ENCODE measurements at regions not wholly inside any gene's neighbourhood (a gene's known extent, or its start where the extent isn't known, plus 50 kb on each side); places are given as distances from the start of the nearest gene placed in this dataset.
"Not testable (repeated sequence)": the region's sequence is repeated elsewhere in the genome, so short reads cannot be mapped to it uniquely, and the experiment has no call there.

GRCh38 chr9:67635067-67635466 is 223.7 kb upstream of the ANKRD20A1 start:
- DNase-seq (ENCODE audit: low spot score); H3K4me3 ChIP-seq: not testable (repeated sequence)
- H3K27ac ChIP-seq = peak overlapping the region in 1 of 2 donors; percentile 54

GRCh38 chr9:67611900-67612299 is 246.8 kb upstream of the ANKRD20A1 start:
- H3K4me3 ChIP-seq, H3K27ac ChIP-seq: not testable (repeated sequence)
- DNase-seq (ENCODE audit: low spot score) = peak; percentile 38

- not testable (repeated sequence) for H3K4me3 ChIP-seq; H3K27ac ChIP-seq; DNase-seq (ENCODE audit: low spot score)
Measured at GRCh38 chr9:67609872-67610271, 248.9 kb upstream of the ANKRD20A1 start.

DNA sequence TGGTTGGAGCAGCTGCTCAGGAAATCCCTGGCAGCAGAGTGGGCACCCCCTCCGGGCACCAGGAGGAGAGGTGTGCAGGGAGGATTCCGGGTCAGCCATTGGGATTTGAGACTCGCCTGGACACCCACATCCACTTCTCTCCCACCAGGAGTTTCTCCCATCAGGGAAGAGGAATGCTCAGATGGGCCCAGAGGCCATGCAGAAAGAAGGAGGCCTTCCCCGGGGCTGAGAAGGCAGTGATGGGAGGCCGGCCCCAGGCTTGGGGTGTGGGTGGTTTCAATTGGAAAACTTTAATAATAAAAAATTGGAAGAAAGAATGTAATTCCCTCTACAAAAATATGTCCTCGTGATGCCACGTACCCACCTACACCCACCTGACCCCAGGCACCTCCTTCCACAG is 249.3 kb upstream of the ANKRD20A1 start:
- DNase-seq (ENCODE audit: low spot score) = peak; percentile 19
- not testable (repeated sequence) for H3K4me3 ChIP-seq, H3K27ac ChIP-seq

GRCh38 chr9:67605113-67605512 is 253.6 kb upstream of the ANKRD20A1 start:
- H3K27ac ChIP-seq; DNase-seq (ENCODE audit: low spot score); H3K4me3 ChIP-seq: not testable (repeated sequence)

- H3K4me3 ChIP-seq; DNase-seq (ENCODE audit: low spot score); H3K27ac ChIP-seq: not testable (repeated sequence)
Measured at GRCh38 chr9:67603609-67604008, 255.1 kb upstream of the ANKRD20A1 start.

GRCh38 chr9:67592424-67592823 is 266.3 kb upstream of the ANKRD20A1 start:
- not testable (repeated sequence) for DNase-seq (ENCODE audit: low spot score); H3K4me3 ChIP-seq; H3K27ac ChIP-seq

GRCh38 chr9:67555874-67556273 is 302.9 kb upstream of the ANKRD20A1 start:
- not testable (repeated sequence) for H3K27ac ChIP-seq; H3K4me3 ChIP-seq; DNase-seq (ENCODE audit: low spot score)

DNA sequence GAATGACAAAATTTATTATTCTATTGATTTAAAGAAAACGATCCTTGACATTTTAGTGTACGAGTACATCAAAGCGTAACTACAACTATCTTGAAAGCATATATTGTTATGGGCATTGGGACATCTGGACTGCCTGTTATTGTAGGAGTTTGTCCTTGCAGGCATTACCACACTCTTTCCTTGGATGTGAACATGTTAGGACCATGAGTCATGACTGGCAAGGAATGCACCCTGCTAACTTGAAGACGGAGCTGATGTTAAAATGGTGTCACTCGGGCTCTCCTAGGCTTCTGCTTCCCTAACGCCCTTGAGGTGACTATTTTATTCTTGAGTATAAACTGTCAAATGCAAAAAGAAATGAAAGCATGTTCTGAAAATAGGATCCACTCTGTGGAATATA is 308.7 kb upstream of the ANKRD20A1 start:
- H3K27ac ChIP-seq; DNase-seq (ENCODE audit: low spot score); H3K4me3 ChIP-seq: not testable (repeated sequence)

- H3K27ac ChIP-seq; H3K4me3 ChIP-seq; DNase-seq (ENCODE audit: low spot score): not testable (repeated sequence)
Measured at GRCh38 chr9:67529834-67530233, 328.9 kb upstream of the ANKRD20A1 start.

- not testable (repeated sequence) for H3K27ac ChIP-seq; DNase-seq (ENCODE audit: low spot score); H3K4me3 ChIP-seq
Measured at GRCh38 chr9:67516938-67517337, 341.8 kb upstream of the ANKRD20A1 start.

- not testable (repeated sequence) for DNase-seq (ENCODE audit: low spot score); H3K27ac ChIP-seq; H3K4me3 ChIP-seq
Measured at GRCh38 chr9:67514587-67514986, 344.1 kb upstream of the ANKRD20A1 start.

- H3K4me3 ChIP-seq; DNase-seq (ENCODE audit: low spot score); H3K27ac ChIP-seq: not testable (repeated sequence)
Measured at GRCh38 chr9:67503728-67504369, 354.9 kb upstream of the ANKRD20A1 start.

DNA sequence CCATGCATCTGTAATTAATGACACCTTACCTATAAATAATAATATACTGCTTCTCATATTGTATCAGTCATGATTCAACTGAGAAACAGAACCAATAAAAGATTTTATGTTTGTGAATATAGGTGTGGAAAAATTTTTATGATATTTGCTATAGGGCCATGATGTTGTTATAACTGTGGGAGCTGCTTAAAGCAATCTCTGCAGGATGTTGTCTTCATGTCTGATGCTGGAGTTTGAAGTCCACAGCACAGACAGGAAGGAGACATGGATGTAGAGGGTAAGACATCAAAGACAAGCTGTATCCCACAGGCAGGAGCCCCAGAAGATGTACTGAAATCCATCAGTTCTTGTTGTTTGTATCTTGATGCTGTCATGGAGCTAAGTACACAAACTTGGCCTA is 366.7 kb upstream of the ANKRD20A1 start:
- not testable (repeated sequence) for H3K27ac ChIP-seq; H3K4me3 ChIP-seq; DNase-seq (ENCODE audit: low spot score)

GRCh38 chr9:67477465-67477864 is 381.3 kb upstream of the ANKRD20A1 start:
- not testable (repeated sequence) for H3K4me3 ChIP-seq; DNase-seq (ENCODE audit: low spot score); H3K27ac ChIP-seq

- not testable (repeated sequence) for H3K27ac ChIP-seq; H3K4me3 ChIP-seq; DNase-seq (ENCODE audit: low spot score)
Measured at GRCh38 chr9:67470739-67471138, 388.0 kb upstream of the ANKRD20A1 start.

- not testable (repeated sequence) for DNase-seq (ENCODE audit: low spot score); H3K27ac ChIP-seq; H3K4me3 ChIP-seq
Measured at GRCh38 chr9:67468326-67468725, 390.4 kb upstream of the ANKRD20A1 start.

DNA sequence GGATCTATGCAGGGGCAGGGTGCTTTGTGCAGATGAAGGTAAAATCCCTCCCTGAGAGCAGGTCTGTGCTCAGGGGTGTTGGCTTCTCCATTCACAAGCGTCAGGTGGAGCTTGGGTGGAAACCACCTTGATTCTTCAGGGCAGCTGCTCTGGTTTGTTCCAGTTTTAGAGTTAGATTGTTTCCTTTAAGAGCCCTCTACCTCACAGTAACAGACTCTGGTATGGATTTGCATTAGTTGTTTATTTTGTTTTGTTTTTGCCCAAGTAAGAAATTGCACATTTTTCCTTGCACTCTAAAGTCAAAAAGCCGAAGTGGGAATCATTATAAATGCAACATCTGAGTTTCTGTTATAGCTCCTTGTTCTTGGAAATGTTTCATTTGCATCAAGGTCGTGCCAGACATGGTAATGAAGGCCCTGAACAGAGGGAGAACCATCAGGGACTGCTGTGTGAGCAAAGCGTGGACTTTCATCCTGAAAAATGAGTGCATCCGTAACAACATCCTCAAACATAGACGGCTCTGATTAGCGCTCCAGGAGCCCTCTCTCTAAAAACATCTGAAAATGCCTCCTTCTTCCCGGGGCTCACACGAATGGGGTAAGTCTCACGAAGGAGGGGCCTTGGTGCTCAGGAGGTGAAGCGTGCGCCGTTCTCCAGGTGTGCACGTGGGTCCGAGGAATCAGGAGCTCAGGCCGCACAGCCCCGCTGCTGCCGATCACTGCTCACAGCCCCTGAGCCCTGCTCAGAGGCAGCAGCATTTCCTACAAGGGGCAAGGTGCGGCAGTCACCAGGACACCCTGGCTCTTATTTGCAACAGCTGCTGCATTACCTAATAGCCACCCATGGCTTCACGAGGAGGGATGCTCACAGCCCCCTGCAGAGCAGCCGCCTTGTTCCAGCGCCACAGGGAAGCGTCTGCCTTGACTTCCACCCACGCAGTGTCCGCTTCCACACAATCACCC is 396.7 kb upstream of the ANKRD20A1 start:
- not testable (repeated sequence) for H3K4me3 ChIP-seq; H3K27ac ChIP-seq; DNase-seq (ENCODE audit: low spot score)

DNA sequence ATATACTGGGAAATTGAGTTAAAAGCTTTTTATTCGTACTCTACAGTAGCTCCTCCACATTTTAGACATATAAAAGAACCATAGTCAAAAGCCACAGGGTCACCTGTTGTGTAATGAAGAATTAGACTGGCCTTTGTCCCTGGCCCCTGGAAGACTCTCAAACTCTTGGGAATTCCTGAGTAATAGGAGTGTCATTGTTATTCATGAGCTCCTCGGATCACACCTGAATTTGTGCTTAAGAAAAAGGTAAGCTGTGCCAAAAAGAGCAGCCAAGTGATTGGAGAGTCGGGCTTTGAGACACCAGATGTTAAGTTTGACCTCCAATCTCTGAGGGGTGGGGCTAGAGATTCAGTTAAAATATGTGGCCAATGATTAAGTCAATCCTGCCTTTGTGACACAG is 405.8 kb upstream of the ANKRD20A1 start:
- not testable (repeated sequence) for H3K4me3 ChIP-seq; DNase-seq (ENCODE audit: low spot score); H3K27ac ChIP-seq

GRCh38 chr9:67442313-67442712 is 416.4 kb upstream of the ANKRD20A1 start:
- H3K4me3 ChIP-seq; DNase-seq (ENCODE audit: low spot score); H3K27ac ChIP-seq: not testable (repeated sequence)
